GM06990 (cell line): ENCODE measurements at regions not wholly inside any gene's neighbourhood (a gene's known extent, or its start where the extent isn't known, plus 50 kb on each side); places are given as distances from the start of the nearest gene placed in this dataset.

Experiments
- DNase-seq: peaks from one replicate; pipeline ENCODE4 v3.0.0-alpha.2; 2011; ENCODE audit not compliant: insufficient read length; ENCODE audit errors: extremely low read depth
- H3K27me3 ChIP-seq: replicated peaks from 2 replicates; pipeline ENCODE4 v1.6.0; 2011; ENCODE audit warnings: low read length; ENCODE audit not compliant: control insufficient read depth, insufficient read depth
- H3K36me3 ChIP-seq: 2 replicates; pipeline ENCODE4 v1.5.1; 2011; ENCODE audit warnings: low read length; ENCODE audit not compliant: control insufficient read depth, insufficient read depth
- H3K4me3 ChIP-seq: replicated peaks from 2 replicates; pipeline ENCODE4 v1.5.1; 2011; ENCODE audit warnings: low read depth, mild to moderate bottlenecking, control low read depth, low read length
- CTCF ChIP-seq: IDR thresholded peaks from 2 replicates; pipeline ENCODE4 v1.5.1; 2011; ENCODE audit warnings: low read length, control low read depth, mild to moderate bottlenecking, inconsistent platforms; ENCODE audit not compliant: insufficient read depth, poor library complexity, severe bottlenecking

GRCh38 chr3:28590216-28590615, 241.6 kb upstream of the AZI2 start:
- no peak for DNase-seq
- no peaks in the 10 kb centered on the region for H3K27me3 ChIP-seq
- H3K36me3 ChIP-seq: no peaks in the 10 kb centered on the region
- no peak overlapping the region for H3K4me3 ChIP-seq
- no peak for TF ChIP-seq CTCF

- no peak for TF ChIP-seq CTCF
- H3K36me3 ChIP-seq: no peaks in the 10 kb centered on the region
- H3K27me3 ChIP-seq: no peaks in the 10 kb centered on the region
- no peak for DNase-seq
- no peak overlapping the region for H3K4me3 ChIP-seq
These were observed 242.2 kb upstream of the AZI2 start for GRCh38 chr3:28590860-28591259.

- Histone ChIP-seq H3K4me3 (no peak overlapping the region), H3K36me3 (no peaks in the 10 kb centered on the region), H3K27me3 (no peaks in the 10 kb centered on the region)
- no peak for TF ChIP-seq CTCF
- no peak for DNase-seq
These were observed 246.7 kb upstream of the AZI2 start for GRCh38 chr3:28595372-28595771.

- Histone ChIP-seq H3K4me3 (no peak overlapping the region), H3K36me3 (no peaks in the 10 kb centered on the region), H3K27me3 (no peaks in the 10 kb centered on the region)
- no peak for TF ChIP-seq CTCF
- no peak for DNase-seq
These were observed 248.8 kb upstream of the AZI2 start for GRCh38 chr3:28597452-28597851.

GRCh38 chr3:28598165-28598564, 249.5 kb upstream of the AZI2 start:
- TF ChIP-seq CTCF: no peak
- no peak for DNase-seq
- Histone ChIP-seq H3K27me3 (no peaks in the 10 kb centered on the region), H3K36me3 (no peaks in the 10 kb centered on the region), H3K4me3 (no peak overlapping the region)

GRCh38 chr3:28601291-28601690, 252.7 kb upstream of the AZI2 start:
- Histone ChIP-seq H3K36me3 (no peaks in the 10 kb centered on the region), H3K4me3 (no peak overlapping the region), H3K27me3 (no peaks in the 10 kb centered on the region; the same call in 1 of the 2 replicates)
- DNase-seq: no peak
- TF ChIP-seq CTCF: no peak
